T-helper 17 cell (primary cell): ENCODE measurements at regions not wholly inside any gene's neighbourhood (a gene's known extent, or its start where the extent isn't known, plus 50 kb on each side); places are given as distances from the start of the nearest gene placed in this dataset.

Experiments used
- ATAC-seq: fragments of 150-1000 bp; cut with Tn5 transposase; 2 replicates; pipeline ENCODE4 v1.10.0; 2021; ENCODE audit warnings: mild to moderate bottlenecking, moderate library complexity
- DNase-seq, 3 donors: peaks; one replicate each; pipeline versions ENCODE4 v3.0.0 to v3.0.0-alpha.2; 2020 to 2021
- H3K9me3 ChIP-seq: one replicate; pipeline ENCODE4 v1.7.0; 2013; ENCODE audit warnings: low read length, mild to moderate bottlenecking; ENCODE audit not compliant: control insufficient read depth, poor library complexity, severe bottlenecking
- H3K27ac Mint-ChIP-seq: one replicate; pipeline ENCODE4 v1.8.0; 2022; ENCODE audit warnings: mild to moderate bottlenecking, moderate library complexity, mixed read lengths
- H3K27me3 Mint-ChIP-seq: one replicate; pipeline ENCODE4 v1.8.0; 2022; ENCODE audit warnings: mixed read lengths
- H3K36me3 Mint-ChIP-seq: one replicate; pipeline ENCODE4 v1.8.0; 2022; ENCODE audit warnings: low read depth, mixed read lengths
- H3K4me1 Mint-ChIP-seq: one replicate; pipeline ENCODE4 v1.8.0; 2022; ENCODE audit warnings: mild to moderate bottlenecking, mixed read lengths
- H3K4me3 Mint-ChIP-seq: one replicate; pipeline ENCODE4 v1.8.0; 2022; ENCODE audit warnings: mild to moderate bottlenecking, moderate library complexity, mixed read lengths

DNA sequence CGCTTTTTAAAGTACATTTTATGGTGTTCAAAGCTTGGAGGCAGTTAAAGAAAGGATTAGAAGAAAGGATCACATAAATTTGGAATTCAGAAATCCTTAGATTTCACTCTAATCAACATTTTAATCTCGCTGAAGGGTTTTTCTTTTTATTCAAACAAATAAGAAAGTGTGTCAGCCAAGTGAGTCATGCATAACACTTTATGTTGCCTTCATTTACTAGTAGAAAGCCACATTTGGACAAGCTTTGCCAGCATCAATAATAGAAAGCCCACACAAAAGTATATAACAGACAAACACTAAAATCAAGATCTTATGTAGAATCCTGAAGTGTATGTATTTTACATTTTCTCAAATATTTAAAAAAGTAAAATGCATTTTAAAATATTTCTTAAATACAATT is 154.9 kb upstream of the TRPC4 start:
- peaks cover 4% of the 10 kb centered on the region for H3K9me3 ChIP-seq
- no peak overlapping the region for H3K4me3 Mint-ChIP-seq
- H3K36me3 Mint-ChIP-seq = no peaks in the 10 kb centered on the region
- DNase-seq (no peak), ATAC-seq (no peak)
- no peaks in the 10 kb centered on the region for H3K4me1 Mint-ChIP-seq
- no peaks in the 10 kb centered on the region for H3K27me3 Mint-ChIP-seq
- H3K27ac Mint-ChIP-seq = no peak overlapping the region

DNA sequence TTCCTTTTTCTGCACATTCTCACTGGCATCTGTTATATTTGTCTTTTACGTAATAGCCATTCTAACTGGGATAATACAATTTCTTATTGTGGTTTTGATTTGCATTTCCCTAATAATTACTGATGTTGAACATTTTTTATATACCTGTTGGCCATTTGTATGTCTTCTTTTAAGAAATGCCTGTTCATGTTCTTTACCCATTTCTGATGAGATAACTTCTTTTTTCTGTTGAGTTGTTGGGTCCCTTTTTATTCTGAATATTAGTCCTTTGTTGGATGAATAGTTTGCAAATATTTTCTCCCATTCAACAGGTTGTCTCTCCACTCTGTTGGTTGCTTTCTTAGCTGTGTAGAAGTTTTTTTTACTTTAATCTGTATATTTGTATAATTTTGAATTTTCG is 147.7 kb upstream of the TRPC4 start:
- no peaks in the 10 kb centered on the region for H3K4me1 Mint-ChIP-seq
- H3K36me3 Mint-ChIP-seq = no peaks in the 10 kb centered on the region
- no peak for ATAC-seq
- H3K27ac Mint-ChIP-seq = no peak overlapping the region
- DNase-seq = no peak
- H3K9me3 ChIP-seq = no peaks in the 10 kb centered on the region
- no peaks in the 10 kb centered on the region for H3K27me3 Mint-ChIP-seq
- H3K4me3 Mint-ChIP-seq = no peak overlapping the region

DNA sequence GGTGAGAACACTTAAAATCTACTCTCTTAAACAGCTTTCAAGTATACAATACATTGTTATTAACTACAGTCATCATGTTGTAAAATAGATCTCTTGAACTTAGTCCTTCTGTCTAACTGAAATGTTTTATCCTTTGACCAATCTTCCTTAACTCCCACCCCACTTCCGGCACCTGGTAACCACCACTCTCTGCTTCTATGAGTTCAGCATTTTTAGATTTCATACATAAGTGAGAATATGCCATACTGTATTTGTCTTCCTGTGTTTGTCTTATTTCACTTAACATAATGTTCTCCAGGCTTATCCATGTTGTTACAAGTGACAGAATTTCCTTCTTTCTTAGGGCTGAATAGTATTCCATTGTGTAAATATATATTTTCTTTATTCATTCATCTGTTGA is 144.1 kb upstream of the TRPC4 start:
- ATAC-seq = no peak
- H3K4me3 Mint-ChIP-seq = no peak overlapping the region
- no peak overlapping the region for H3K27ac Mint-ChIP-seq
- no peaks in the 10 kb centered on the region for H3K4me1 Mint-ChIP-seq
- H3K9me3 ChIP-seq = no peaks in the 10 kb centered on the region
- H3K27me3 Mint-ChIP-seq = no peaks in the 10 kb centered on the region
- no peak for DNase-seq
- H3K36me3 Mint-ChIP-seq = no peaks in the 10 kb centered on the region

DNA sequence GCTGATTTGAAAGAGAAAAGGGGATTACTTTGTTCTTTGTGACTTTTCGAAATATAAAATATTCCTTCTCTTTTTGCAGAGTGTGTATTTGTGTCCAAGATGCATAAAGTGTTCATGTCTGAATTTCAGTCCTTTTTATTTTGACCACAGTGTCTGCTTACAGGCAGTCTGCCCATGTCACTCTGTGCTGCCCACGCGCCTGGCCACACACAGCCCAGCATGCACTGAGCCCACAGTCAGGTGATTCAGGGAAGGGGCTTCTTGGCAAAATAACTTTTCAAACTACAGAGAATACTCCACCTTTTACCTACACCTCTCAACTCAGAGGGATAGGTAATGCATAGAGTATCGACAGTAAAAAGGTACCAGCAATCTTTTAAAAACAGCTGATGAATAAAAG is 142.5 kb upstream of the TRPC4 start:
- Mint-ChIP-seq H3K36me3 (no peaks in the 10 kb centered on the region), H3K27me3 (no peaks in the 10 kb centered on the region), H3K4me3 (no peak overlapping the region), H3K27ac (no peak overlapping the region), H3K4me1 (no peaks in the 10 kb centered on the region)
- no peak for DNase-seq
- no peak for ATAC-seq
- H3K9me3 ChIP-seq = no peaks in the 10 kb centered on the region

DNA sequence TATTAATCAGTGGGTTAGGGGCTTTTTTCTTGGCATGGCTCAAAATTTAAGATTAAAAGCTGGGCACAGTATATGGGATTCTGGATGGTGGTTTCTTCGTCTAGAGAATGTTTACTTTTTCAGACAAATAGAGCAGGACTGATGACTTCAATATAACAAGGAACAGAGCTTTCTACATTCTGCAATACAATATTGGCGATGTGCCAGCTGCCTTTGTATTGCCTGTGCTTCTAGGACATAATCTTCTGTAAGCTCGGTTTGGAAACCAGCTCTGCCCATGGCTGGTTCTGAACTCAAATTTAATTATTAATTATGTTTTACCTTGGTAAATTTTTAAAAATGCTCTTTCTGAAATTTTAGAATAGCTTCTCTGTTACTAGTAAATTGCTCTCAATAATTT is 139.1 kb upstream of the TRPC4 start:
- H3K27me3 Mint-ChIP-seq = no peaks in the 10 kb centered on the region
- H3K36me3 Mint-ChIP-seq = no peaks in the 10 kb centered on the region
- no peak overlapping the region for H3K4me3 Mint-ChIP-seq
- no peaks in the 10 kb centered on the region for H3K9me3 ChIP-seq
- ATAC-seq = no peak
- no peaks in the 10 kb centered on the region for H3K4me1 Mint-ChIP-seq
- no peak overlapping the region for H3K27ac Mint-ChIP-seq
- DNase-seq = no peak

DNA sequence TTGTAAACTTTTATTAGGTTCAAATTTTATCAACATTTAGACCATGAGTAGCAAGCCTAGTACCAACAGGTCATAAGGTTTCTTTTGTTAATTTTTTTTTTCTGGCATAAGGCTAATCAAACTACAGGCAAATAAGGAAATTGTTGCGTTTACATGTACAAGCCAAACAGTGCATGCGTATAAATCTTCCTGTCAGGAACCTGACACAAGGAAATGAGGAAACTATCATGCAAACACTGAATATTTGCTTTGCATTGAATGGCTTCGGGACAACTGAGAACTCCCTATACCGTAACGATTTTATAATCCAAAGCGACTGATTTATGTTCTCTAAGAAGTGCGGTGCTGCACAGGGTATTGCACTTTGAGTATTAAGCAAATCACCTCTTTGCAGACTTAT is 133.0 kb upstream of the TRPC4 start:
- Mint-ChIP-seq H3K4me3 (no peak overlapping the region), H3K27me3 (no peaks in the 10 kb centered on the region), H3K27ac (no peak overlapping the region), H3K4me1 (no peaks in the 10 kb centered on the region), H3K36me3 (no peaks in the 10 kb centered on the region)
- no peaks in the 10 kb centered on the region for H3K9me3 ChIP-seq
- DNase-seq (no peak), ATAC-seq (no peak)

DNA sequence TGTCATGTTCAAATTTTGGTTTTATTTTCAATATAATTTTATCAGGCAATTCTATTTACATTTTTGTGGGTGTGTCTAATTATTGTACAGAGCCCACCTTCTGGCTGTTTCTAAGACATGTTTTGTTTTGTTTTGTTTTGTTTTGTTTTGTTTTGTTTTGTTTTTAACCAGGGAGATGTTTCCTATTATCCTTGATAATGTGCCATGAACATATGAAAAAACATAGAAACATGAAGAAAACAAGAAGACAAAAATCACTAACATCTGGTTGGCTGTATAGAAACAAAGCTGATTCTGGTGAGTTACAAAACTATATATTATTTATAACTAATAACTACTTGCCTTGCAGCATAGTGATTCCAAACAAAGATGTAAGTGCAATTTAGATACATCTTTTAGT is 128.1 kb upstream of the TRPC4 start:
- no peak for ATAC-seq
- H3K4me3 Mint-ChIP-seq = no peak overlapping the region
- H3K4me1 Mint-ChIP-seq = no peaks in the 10 kb centered on the region
- no peaks in the 10 kb centered on the region for H3K36me3 Mint-ChIP-seq
- H3K27me3 Mint-ChIP-seq = no peaks in the 10 kb centered on the region
- DNase-seq = no peak
- H3K27ac Mint-ChIP-seq = no peak overlapping the region
- H3K9me3 ChIP-seq = no peaks in the 10 kb centered on the region

DNA sequence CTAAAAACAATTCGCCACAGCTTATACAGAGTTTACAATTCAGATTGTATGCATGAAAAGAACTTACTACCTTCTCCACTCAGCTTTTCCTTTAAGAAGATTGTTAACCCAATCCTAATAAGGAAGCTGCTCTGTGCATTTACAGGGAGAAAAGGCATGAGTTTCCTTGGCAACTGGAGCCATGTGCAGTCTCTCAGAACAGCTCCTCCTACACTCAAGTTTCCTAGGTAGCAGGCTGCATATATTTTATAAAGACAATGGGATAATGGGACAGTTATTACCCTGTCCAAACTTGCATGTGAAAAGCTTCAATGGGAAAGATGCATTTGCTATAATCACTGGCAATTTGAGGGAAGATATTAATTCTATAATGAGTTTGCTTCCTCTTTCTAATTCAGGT is 125.5 kb upstream of the TRPC4 start:
- Mint-ChIP-seq H3K4me1 (no peaks in the 10 kb centered on the region), H3K27me3 (no peaks in the 10 kb centered on the region), H3K27ac (no peak overlapping the region), H3K4me3 (no peak overlapping the region), H3K36me3 (no peaks in the 10 kb centered on the region)
- ATAC-seq (no peak), DNase-seq (no peak)
- no peaks in the 10 kb centered on the region for H3K9me3 ChIP-seq

DNA sequence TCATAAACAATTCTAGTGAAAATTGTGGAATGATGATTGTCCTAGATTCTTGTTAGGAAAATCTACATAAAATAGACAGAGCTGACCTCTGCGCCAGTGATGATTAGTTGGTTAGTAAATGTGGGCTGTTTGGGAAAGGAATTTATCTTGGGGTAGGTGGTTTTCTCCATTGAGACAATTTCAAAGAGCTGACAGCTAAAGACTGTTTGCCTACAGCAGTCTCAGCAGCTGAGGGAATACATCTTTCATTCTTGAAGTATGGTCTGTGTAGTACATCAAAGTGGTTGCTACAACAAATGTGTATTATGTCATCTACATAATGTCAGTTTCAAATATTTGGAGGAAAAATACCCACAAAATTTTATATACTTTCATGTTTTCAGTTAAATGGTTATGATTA is 117.2 kb upstream of the TRPC4 start:
- ATAC-seq (no peak), DNase-seq (no peak)
- no peak overlapping the region for H3K4me3 Mint-ChIP-seq
- no peaks in the 10 kb centered on the region for H3K9me3 ChIP-seq
- no peaks in the 10 kb centered on the region for H3K36me3 Mint-ChIP-seq
- no peaks in the 10 kb centered on the region for H3K27me3 Mint-ChIP-seq
- no peak overlapping the region for H3K27ac Mint-ChIP-seq
- no peaks in the 10 kb centered on the region for H3K4me1 Mint-ChIP-seq

DNA sequence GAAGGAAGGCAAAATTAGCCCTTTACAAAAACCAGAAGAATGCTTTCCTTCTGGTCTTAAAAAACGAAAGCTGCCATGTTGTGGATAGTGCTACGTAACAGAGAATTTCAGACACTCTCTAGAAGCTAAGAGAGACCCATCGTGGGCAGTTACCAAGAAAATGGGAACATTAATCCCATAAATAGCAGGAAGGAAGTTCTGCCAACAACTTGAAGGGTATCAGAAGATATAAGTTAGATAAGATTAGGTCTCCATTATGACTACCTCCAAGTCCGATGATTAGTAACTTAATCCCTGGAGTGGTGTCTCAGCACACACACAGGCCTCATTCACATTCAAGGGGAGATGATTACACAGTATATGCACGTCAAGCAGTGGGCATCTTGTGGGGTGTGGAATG is 115.7 kb upstream of the TRPC4 start:
- Mint-ChIP-seq H3K27ac (no peak overlapping the region), H3K4me3 (no peak overlapping the region), H3K27me3 (no peaks in the 10 kb centered on the region), H3K36me3 (no peaks in the 10 kb centered on the region), H3K4me1 (no peaks in the 10 kb centered on the region)
- DNase-seq = no peak
- H3K9me3 ChIP-seq = no peaks in the 10 kb centered on the region
- ATAC-seq = no peak

DNA sequence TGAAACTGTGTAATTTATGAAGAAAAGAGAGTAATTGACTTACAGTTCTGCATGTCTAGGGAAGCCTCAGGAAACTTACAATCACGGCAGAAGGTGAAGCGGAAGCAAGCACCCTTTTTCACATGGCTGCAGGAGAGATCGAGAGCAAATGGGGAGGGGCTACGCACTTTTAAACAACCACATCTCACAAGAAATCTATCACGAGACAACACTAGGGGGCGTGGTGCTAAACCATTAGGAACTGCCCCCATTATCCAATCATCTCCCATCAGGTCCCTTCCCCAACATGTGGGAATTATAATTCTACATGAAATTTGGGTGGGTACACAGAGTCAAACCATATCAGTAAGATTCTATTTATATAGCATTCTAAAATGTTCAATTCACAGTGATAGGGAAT is 114.8 kb upstream of the TRPC4 start:
- H3K27ac Mint-ChIP-seq = no peak overlapping the region
- H3K36me3 Mint-ChIP-seq = no peaks in the 10 kb centered on the region
- no peak overlapping the region for H3K4me3 Mint-ChIP-seq
- ATAC-seq (no peak), DNase-seq (no peak)
- H3K4me1 Mint-ChIP-seq = no peaks in the 10 kb centered on the region
- H3K9me3 ChIP-seq = no peaks in the 10 kb centered on the region
- H3K27me3 Mint-ChIP-seq = no peaks in the 10 kb centered on the region

DNA sequence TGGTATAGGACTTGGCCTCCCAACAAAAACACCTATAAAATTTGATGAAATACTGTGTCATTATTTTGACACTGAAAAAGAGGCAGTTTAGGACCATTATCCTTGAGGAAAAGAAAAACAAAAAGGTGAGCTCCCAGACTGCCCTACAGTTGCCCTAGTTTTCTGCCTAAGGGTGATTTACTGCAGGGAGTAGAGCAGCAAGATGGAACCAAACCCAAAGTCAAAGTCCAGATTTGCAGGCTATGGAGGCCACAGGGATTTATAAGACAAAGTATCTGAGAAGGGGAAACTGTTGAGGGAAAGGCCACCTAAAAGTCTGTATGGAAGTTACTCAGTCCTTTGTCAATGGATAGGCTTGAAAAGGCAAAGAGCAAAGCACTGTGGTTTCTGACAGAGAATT is 112.4 kb upstream of the TRPC4 start:
- no peak for ATAC-seq

DNA sequence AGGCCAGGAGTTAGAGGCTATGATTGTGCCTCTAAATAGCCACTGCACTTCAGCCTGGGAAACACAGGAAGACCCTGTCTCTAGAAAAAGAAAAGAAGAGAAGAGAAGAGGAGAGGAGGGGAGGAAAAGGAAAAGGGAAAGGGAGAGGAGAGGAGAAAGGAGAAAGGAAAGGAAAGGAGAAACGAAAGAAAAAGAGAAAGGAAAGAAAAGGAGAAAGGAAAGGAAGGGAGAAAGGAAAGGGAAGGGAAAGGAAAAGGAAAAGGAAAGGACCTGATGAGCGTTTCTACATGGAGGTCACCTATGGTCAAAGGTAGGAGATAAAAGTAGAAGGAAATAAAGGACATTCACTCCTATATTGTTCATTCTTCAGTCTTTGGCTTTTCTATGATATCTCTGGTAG is 109.1 kb upstream of the TRPC4 start:
- no peaks in the 10 kb centered on the region for H3K9me3 ChIP-seq
- Mint-ChIP-seq H3K27ac (no peak overlapping the region), H3K27me3 (no peaks in the 10 kb centered on the region), H3K4me3 (no peak overlapping the region), H3K4me1 (no peaks in the 10 kb centered on the region), H3K36me3 (no peaks in the 10 kb centered on the region)
- ATAC-seq (no peak), DNase-seq (no peak)

More for the DNA sequence above, 112.4 kb upstream of the TRPC4 start:
- no peak for DNase-seq
- H3K36me3 Mint-ChIP-seq = no peaks in the 10 kb centered on the region
- no peaks in the 10 kb centered on the region for H3K4me1 Mint-ChIP-seq
- no peak overlapping the region for H3K4me3 Mint-ChIP-seq
- H3K27ac Mint-ChIP-seq = no peak overlapping the region
- H3K27me3 Mint-ChIP-seq = no peaks in the 10 kb centered on the region
- H3K9me3 ChIP-seq = no peaks in the 10 kb centered on the region

DNA sequence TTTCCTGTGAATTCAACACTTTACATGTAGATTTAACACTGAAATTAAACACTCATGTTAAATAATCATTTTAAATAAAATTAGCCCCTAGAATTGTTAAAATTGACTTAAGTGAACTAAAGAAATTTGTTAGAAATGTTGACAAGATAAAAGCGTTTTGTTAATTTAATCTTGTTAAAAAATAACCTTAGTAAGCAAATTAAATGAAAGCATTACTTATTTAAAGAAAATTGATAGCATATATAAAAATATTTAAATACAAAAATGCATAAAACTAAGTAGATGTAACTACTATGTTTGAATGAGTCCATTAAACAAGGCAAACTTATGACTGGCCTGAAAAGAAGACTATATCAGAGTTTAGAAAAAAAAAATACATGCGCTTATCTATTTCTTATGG is 99.0 kb upstream of the TRPC4 start:
- no peak for ATAC-seq
- H3K9me3 ChIP-seq = no peaks in the 10 kb centered on the region
- Mint-ChIP-seq H3K27me3 (no peaks in the 10 kb centered on the region), H3K4me1 (no peaks in the 10 kb centered on the region), H3K4me3 (no peak overlapping the region), H3K36me3 (no peaks in the 10 kb centered on the region), H3K27ac (no peak overlapping the region)
- no peak for DNase-seq

DNA sequence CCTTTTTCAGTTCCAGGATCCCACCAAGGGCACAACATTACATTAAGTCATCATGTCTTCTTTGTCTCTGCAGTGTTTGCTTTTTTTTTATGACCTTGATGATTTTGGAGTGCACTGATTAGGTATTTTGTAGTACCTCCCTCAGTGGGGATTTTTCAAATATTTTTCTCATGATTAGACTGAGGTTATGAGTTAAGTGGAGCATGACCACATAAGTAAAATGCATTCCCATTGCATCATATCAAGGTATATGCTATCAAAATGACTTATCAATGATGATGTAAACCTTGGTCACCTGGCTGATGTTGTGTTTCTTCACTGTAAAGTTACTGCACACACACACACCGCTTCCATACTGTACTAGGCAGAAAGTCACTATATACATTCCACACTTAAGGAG is 96.7 kb upstream of the TRPC4 start:
- Mint-ChIP-seq H3K4me3 (no peak overlapping the region), H3K4me1 (no peaks in the 10 kb centered on the region), H3K27me3 (no peaks in the 10 kb centered on the region), H3K36me3 (no peaks in the 10 kb centered on the region), H3K27ac (no peak overlapping the region)
- no peak for DNase-seq
- no peaks in the 10 kb centered on the region for H3K9me3 ChIP-seq
- ATAC-seq = no peak
